Keratinocyte (primary cell): ENCODE measurements at regions not wholly inside any gene's neighbourhood (a gene's known extent, or its start where the extent isn't known, plus 50 kb on each side); places are given as distances from the start of the nearest gene placed in this dataset.

ENCODE experiments used
- DNase-seq: peaks from one replicate; pipeline ENCODE4 v3.0.0-alpha.2; 2011; ENCODE audit warnings: low read depth, missing footprints, low spot score
- FAIRE-seq: peaks from 2 replicates; lab custom pipeline; 2011; peaks lifted over from hg19 to GRCh38; lab: Jason Lieb, UNC
- H2AFZ ChIP-seq: 2 replicates; pipeline ENCODE4 v1.6.0; 2012; ENCODE audit warnings: low read length, control low read depth, inconsistent platforms; ENCODE audit not compliant: control insufficient read depth
- H3K27ac ChIP-seq: 2 replicates; pipeline ENCODE4 v1.5.1; 2011; ENCODE audit warnings: low read length; ENCODE audit not compliant: control insufficient read depth, insufficient read depth
- H3K27me3 ChIP-seq: 3 replicates; pipeline ENCODE4 v1.6.0; 2011; ENCODE audit warnings: low read length; ENCODE audit not compliant: control insufficient read depth, insufficient read depth; ENCODE audit errors: extremely low read depth
- H3K36me3 ChIP-seq, 2 experiments: 2 replicates in 1 of 2; 3 replicates in 1 of 2; pipeline ENCODE4 v1.5.1; 2011; ENCODE audit warnings: low read length in 2 of 2, mild to moderate bottlenecking in 1 of 2; ENCODE audit not compliant: control insufficient read depth in 2 of 2, insufficient read depth in 2 of 2; ENCODE audit errors: extremely low read depth in 1 of 2
- H3K4me1 ChIP-seq: 3 replicates; pipeline ENCODE4 v1.5.1; 2011; ENCODE audit warnings: low read length; ENCODE audit not compliant: control insufficient read depth, insufficient read depth; ENCODE audit errors: extremely low read depth
- H3K4me2 ChIP-seq: 3 replicates; pipeline ENCODE4 v1.6.0; 2011; ENCODE audit warnings: low read depth, low read length; ENCODE audit not compliant: control insufficient read depth, insufficient read depth; ENCODE audit errors: extremely low read depth
- H3K4me3 ChIP-seq, 3 experiments: fragments of 200-600 bp in 1 of 3; sonication (generic) in 1 of 3; 2 replicates in 2 of 3; 3 replicates in 1 of 3; pipeline ENCODE4 v1.5.1; 2011 to 2016; ENCODE audit warnings: low read length in 3 of 3, mild to moderate bottlenecking in 3 of 3, control low read depth in 2 of 3, inconsistent platforms in 1 of 3, low read depth in 1 of 3, mixed read lengths in 1 of 3, mixed run types in 1 of 3, moderate library complexity in 1 of 3; ENCODE audit not compliant: control insufficient read depth in 2 of 3, insufficient read depth in 2 of 3; ENCODE audit errors: extremely low read depth in 1 of 3
- H3K79me2 ChIP-seq: 2 replicates; pipeline ENCODE4 v1.6.0; 2012; ENCODE audit warnings: low read length; ENCODE audit not compliant: control insufficient read depth, insufficient read depth
- H3K9ac ChIP-seq: 3 replicates; pipeline ENCODE4 v1.6.0; 2011; ENCODE audit warnings: low read length; ENCODE audit not compliant: control insufficient read depth, insufficient read depth; ENCODE audit errors: extremely low read depth
- H3K9me1 ChIP-seq: 3 replicates; pipeline ENCODE4 v1.6.0; 2011; ENCODE audit warnings: low read length; ENCODE audit not compliant: control insufficient read depth, insufficient read depth; ENCODE audit errors: extremely low read depth
- H3K9me3 ChIP-seq: 2 replicates; pipeline ENCODE4 v1.5.1; 2012; ENCODE audit warnings: low read depth, low read length; ENCODE audit not compliant: control insufficient read depth
- H4K20me1 ChIP-seq: 3 replicates; pipeline ENCODE4 v1.6.0; 2011; ENCODE audit warnings: low read length; ENCODE audit not compliant: control insufficient read depth, insufficient read depth; ENCODE audit errors: extremely low read depth
- EZH2 ChIP-seq: IDR thresholded peaks from one replicate; pipeline ENCODE4 v1.6.1; 2012; ENCODE audit warnings: inconsistent platforms, mild to moderate bottlenecking, low read length, moderate library complexity
- dilution Hi-C: fragments of 300-500 bp; cut with MboI; formaldehyde crosslinking; loops from one replicate; pipeline ENCODE4 v1.7.0; 2020; ENCODE audit warnings: low sequenced_read_pairs; ENCODE audit not compliant: extremely low pct_ligation_motif_present
- TF ChIP-seq, protein P1 (sequence below), 3 experiments: IDR thresholded peaks in 1 of 3; conservative IDR thresholded peaks in 1 of 3; optimal IDR thresholded peaks in 1 of 3; 2 replicates in 2 of 3; 3 replicates in 1 of 3; pipeline versions ENCODE3 to v1.5.1; 2011; ENCODE audit warnings: low read length in 3 of 3, mild to moderate bottlenecking in 3 of 3, moderate library complexity in 2 of 3, control low read depth in 1 of 3, inconsistent platforms in 1 of 3; ENCODE audit not compliant: insufficient read depth in 2 of 3; ENCODE audit errors: extremely low read depth in 1 of 3

DNA sequence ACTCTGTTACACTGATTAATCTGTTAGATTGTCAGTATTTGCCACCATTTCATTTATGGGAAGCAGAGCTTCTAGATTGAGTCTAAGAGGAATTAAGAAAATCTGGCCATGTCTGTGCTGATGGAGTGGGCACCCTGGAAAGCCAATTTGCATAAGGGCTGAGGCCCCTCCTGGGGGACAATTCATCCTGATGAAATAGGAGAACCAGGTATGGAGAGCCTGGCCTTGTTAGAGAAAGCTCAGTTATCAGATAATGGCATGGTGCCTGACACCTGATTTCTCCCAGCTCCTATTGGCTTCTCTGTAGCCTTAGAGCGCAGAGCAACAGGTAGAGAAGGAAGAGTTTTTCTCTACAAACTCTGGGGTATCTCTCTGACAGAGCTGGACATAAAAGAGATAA lies 114.2 kb downstream of the EBLN2 start:
- dilution Hi-C loops: no loop called here
- Histone ChIP-seq H4K20me1 (no peaks in the 10 kb centered on the region), H3K27ac (no peak overlapping the region), H3K9me3 (no peaks in the 10 kb centered on the region), H3K4me3 (no peak overlapping the region), H2AFZ (no peak overlapping the region), H3K4me2 (no peak overlapping the region), H3K9ac (no peak overlapping the region), H3K79me2 (no peaks in the 10 kb centered on the region), H3K36me3 (no peaks in the 10 kb centered on the region), H3K9me1 (no peaks in the 10 kb centered on the region), H3K4me1 (no peaks in the 10 kb centered on the region), H3K27me3 (no peaks in the 10 kb centered on the region)
- DNase-seq (no peak), FAIRE-seq (no peak)
- TF ChIP-seq, protein P1, sequence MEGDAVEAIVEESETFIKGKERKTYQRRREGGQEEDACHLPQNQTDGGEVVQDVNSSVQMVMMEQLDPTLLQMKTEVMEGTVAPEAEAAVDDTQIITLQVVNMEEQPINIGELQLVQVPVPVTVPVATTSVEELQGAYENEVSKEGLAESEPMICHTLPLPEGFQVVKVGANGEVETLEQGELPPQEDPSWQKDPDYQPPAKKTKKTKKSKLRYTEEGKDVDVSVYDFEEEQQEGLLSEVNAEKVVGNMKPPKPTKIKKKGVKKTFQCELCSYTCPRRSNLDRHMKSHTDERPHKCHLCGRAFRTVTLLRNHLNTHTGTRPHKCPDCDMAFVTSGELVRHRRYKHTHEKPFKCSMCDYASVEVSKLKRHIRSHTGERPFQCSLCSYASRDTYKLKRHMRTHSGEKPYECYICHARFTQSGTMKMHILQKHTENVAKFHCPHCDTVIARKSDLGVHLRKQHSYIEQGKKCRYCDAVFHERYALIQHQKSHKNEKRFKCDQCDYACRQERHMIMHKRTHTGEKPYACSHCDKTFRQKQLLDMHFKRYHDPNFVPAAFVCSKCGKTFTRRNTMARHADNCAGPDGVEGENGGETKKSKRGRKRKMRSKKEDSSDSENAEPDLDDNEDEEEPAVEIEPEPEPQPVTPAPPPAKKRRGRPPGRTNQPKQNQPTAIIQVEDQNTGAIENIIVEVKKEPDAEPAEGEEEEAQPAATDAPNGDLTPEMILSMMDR (optimal IDR thresholded peaks at IDR 0.05 in 1 of 3, IDR thresholded peaks at IDR 0.05 in 1 of 3, conservative IDR thresholded peaks at IDR 0.05 in 1 of 3; ENCODE audit: extremely low read depth in 1 of 3, insufficient read depth in 2 of 3, low read length in 3 of 3): no peak
- TF ChIP-seq EZH2: no peak

GRCh38 chr3:73176941-73177340 lies 115.5 kb downstream of the EBLN2 start:
- no peak overlapping the region for H3K4me2 ChIP-seq
- no peak overlapping the region for H2AFZ ChIP-seq
- no peaks in the 10 kb centered on the region for H3K27me3 ChIP-seq
- H3K79me2 ChIP-seq: no peaks in the 10 kb centered on the region
- H3K36me3 ChIP-seq: no peaks in the 10 kb centered on the region
- no peaks in the 10 kb centered on the region for H4K20me1 ChIP-seq
- TF ChIP-seq EZH2: no peak
- TF ChIP-seq, protein P1 (optimal IDR thresholded peaks at IDR 0.05 in 1 of 3, IDR thresholded peaks at IDR 0.05 in 1 of 3, conservative IDR thresholded peaks at IDR 0.05 in 1 of 3; ENCODE audit: extremely low read depth in 1 of 3, insufficient read depth in 2 of 3, low read length in 3 of 3): no peak
- H3K27ac ChIP-seq: no peak overlapping the region
- dilution Hi-C loops: no loop called here
- no peaks in the 10 kb centered on the region for H3K9me1 ChIP-seq
- no peak overlapping the region for H3K4me3 ChIP-seq
- no peak overlapping the region for H3K9ac ChIP-seq
- H3K4me1 ChIP-seq: no peaks in the 10 kb centered on the region
- no peak for DNase-seq
- FAIRE-seq: no peak
- H3K9me3 ChIP-seq: no peaks in the 10 kb centered on the region
